ENCODE measurements at regions not wholly inside any gene's neighbourhood (a gene's known extent, or its start where the extent isn't known, plus 50 kb on each side); places are given as distances from the start of the nearest gene placed in this dataset.
A peak's percentile ranks its signal among the peaks of the same experiment; 100 is the strongest.
"Not testable (repeated sequence)": the region's sequence is repeated elsewhere in the genome, so short reads cannot be mapped to it uniquely, and the experiment has no call there.

DNA sequence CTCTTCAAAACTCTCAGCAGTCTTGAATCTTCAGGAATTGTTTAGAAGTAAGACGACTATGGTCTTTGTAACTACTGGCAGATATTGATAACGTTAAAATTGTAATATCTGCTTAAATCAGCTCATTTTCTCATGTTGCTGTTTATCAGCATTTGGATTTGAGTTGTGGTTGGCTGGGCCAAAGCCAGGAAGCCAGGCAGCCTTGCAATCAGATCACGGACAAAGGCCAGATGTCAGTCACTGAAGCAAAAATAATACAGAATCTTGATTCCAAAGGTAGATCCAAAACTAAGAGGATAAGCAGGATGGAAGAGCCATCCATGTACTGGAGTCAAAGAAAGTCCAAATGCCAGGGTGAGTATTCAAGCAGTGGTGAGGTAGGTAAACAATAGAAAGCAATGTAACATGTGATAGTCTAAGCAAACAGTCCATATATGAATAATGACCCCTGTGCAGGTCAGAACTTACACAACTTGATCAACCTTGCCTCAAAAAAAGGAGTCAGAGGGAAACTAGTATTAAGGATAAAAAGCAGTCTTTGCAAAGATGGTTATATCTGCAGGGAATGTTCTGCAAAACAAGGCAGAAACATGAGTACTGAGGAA is 95.8 kb upstream of the RAP1B start:
- no peak for DNase-seq

DNA sequence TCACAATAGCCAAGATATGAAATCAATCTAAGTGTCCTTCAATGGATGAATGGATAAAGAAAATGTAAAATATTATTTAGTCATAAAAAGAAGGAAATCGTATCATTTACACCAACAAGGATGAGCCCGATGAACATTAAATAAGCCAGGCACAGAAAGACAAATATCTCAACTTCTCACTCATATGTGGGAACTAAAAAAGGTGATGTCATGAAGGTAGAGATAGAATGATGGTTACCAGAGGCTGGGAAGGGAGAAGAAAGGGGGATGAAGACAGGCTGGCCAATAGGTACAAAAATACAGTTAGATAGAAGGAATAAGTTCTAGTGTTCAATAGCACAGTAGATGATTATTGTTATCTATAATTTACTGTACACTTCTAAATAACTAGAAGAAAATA is 94.9 kb upstream of the RAP1B start:
- no peak for DNase-seq

DNA sequence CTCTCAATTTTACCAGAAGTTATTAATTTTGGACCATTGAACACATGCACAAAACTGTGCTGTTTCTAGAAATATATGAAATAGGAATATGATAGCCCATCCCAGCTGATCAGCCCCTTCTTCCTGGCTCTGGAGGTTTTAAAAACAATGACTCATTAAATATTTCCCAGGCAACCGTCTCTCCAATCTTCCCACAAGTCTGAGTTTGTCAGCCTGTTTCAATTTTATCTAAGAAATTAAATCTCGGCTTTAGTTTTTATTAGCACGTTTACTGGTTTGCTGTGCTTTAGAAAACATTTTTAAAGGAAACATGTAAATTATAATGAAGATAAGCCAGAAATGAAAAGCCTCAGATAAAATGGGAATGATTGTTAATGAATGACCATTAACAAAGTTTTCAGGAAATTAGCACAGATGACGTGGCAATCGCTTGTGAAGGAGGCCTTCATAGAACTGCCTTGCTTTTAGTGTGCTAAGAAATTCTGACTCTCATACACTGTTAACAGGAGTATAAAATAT is 89.3 kb upstream of the RAP1B start:
- DNase-seq, result peak in 1 of 2 donors; percentile 9

DNA sequence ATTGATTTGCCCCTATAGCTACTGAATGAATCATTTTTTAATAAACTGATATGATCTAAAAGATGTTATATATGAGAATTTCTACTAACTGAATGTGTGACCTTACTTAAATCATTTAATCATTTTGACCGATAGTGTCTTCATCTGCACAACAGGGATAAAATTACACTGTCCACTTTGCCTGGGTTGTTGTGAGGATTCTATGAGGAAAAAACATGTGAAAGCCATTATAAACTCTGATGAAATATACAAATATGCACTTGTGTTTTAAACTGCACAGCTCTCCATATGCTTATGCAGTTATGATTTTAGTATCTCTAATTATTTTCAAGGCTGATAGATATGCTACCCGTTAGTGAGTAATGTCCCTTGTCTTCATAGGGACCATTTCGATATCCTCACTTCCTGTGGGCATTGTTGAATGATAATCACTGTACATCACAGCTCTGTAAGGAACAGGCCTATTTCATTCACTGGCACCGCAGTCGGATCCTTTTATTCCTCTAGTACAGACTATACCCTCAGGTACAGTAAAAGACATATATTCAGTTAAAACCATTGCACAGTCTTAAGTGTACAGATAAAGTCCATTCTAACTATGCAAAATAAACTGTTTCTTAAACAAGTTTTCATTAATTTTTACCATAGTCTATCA is 88.7 kb upstream of the RAP1B start:
- no peak for DNase-seq

DNA sequence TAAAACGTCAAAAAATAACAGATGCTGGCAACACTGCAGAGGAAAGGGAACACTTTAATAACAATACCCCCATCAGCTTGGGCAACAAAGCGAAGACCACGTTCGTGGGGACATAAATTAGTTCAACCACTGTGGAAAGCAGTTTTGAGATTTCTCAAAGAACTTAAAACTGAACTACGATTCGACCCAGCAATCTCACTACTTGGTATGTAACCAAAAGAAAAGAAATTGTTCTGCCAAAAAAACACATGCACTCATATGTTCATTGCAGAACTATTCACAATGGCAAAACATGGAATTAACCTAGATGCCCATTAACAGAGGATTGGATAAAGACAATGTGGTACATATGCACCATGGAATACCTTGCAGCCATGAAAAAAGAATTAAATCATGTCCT is 81.2 kb upstream of the RAP1B start:
- DNase-seq, result no peak

DNA sequence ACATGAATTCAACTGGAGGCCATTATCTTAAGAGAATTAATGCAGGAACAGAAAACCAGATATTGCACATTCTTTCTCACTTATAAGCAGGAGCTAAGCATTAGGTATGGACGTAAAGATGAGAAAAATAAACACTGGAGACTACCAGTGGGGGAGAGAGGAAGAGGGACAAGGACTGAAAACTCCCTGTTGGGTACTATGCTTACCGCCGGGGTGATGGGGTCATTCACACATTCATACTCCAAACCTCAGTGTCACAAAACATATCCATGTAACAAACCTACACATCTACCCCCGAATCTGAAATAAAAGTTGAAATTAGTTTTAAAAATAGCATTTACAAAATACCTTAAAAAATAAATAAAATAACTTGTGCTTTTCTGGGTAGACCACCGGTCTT is 80.8 kb upstream of the RAP1B start:
- DNase-seq, result no peak

DNA sequence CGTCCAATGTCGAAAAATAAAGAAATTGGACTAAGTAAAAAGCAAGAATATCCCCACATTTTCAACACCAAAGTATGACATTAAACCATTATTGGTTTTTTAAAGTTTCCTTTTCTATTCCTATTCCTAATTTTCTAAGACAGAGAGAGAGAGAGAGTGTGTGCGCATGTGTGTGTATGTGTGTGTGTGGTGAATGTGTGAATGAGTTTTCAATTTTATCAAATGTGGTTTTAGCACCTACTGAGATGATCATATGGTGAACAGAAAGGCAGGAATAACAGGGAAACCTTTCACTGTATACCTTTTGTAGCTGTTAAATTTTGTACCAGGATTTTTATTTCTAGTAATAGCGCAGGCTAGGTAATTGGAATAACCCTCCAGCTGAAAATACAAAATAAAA is 80.4 kb upstream of the RAP1B start:
- DNase-seq, result no peak

DNA sequence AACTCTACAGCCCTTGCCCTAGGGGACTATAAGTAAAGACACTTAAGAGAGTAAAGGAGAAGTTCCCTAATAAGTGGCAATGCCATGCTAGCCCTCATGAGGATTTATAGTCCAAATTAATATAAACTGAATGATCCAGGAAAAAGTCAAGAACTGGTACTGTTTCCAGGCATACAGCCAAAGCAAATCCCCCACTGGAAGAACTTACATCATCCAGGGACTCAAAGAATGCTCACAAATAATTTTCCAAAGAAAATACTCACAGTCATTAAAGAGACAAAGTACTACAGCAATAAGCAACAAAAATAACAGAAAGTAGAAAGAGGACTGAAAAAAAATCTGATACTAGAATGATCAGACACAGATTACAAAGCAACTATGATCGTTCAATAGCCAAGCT is 79.7 kb upstream of the RAP1B start:
- DNase-seq, result no peak

DNA sequence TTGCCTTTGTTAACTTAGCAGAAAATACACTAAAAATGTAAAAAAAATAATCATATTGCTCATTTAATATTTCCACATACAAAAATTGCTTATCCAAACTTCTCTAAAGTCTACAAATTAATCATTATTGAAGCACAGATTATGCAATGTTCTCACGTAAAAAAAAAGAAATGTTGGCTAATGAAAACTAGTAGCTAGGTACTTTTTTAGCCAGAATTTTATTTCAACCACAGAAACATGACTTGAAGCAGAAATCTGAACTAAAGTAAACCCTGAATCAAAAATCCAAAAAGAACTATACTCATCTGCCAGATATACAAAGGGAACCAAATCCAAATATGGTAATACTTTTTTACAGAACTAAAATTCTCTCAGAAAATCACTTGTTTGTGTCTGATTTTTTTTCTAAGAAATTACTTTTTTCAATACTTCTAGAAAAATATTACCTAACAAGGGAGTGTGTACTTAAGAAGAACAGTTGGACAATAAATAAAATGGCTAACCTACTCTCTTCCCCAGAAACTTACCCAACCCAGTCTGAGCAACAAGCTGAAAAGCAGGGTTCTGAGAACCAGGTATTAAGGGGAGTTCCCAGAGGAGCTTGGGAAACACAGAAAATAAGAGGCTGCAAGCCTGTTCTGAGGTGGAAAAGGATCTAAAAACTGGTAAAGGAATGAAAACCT is 78.4 kb upstream of the RAP1B start:
- DNase-seq, result no peak

DNA sequence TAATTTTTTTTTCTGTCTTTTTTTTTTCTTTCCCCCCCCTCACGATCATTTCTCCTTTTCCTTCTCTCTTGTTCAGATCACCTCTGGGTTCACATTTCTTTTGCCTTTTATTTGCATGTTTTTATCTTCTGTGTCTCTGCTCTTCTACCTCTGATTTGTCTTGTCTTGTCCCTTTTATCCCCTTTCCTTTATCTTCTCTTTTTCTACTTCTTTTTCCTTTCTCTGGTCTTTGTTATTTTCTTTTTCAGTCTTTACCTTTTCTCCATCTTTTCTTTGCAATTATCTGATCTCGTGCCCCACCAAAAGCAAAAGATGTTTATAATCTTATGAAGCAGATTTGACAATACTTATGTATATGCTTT is 77.8 kb upstream of the RAP1B start:
- no peak for DNase-seq

DNA sequence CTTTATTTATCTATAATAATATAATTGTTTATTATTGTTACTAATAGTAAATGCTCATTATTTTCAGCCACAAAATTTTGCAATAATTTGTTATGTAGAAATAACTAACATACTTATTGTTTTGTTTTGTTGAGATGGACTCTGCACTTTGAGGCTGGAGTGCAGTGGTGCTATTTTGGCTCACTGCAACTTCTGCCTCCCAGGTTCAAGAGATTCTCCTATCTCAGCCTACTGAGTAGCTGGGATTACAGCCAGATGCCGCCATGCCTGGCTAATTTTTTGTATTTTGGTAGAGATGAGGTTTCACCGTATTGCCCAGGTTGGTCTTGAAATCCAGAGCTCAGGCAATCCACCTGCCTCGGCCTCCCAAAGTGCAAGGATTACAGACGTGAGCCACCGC is 76.6 kb upstream of the RAP1B start:
- no peak for DNase-seq

DNA sequence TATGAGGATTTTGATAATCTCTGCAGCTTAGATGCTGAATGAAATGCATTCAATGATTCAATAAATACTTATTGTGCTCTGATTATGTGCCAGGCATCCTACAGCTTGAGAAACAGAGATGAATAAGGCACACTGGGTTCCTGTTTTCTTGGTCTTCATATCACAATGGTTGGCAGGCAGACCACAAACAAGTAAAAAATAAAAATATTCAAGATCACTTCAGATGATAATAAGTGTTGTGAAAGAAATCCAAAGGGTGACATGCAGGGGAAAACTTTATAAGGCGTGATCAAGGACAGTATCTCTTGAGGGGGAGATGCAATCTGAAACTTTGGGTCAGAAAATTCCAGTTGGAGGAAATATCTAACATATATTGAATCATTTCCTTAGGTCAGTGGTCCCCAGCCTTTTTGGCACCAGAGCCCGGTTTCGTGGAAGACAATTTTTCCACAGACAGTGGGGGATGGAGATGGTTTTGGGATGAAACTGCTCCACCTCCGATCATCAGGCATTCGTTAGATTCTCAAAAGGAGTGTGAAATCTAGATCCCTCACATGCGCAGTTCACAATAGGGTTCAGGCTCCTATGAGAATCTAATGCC is 73.7 kb upstream of the RAP1B start:
- DNase-seq, result peak in 1 of 2 donors; percentile 19

DNA sequence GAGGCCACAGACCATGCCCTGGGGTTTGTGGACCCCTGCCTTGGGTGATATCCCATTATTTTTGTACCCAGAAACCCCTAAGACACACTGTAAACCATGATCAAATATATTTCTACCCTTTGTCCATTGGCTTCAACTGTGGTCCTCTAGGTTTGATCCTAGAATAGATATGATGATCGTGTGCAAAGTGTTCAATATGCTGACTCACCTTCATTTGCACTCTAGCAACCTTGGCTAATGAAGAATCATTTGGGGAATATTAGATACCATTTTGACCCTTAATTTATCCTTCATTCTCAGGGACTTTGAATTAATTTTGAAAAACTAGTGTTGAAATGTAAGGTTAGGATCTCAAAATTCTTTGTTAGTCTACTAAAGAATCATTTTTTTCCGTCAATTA is 73.1 kb upstream of the RAP1B start:
- no peak for DNase-seq

DNA sequence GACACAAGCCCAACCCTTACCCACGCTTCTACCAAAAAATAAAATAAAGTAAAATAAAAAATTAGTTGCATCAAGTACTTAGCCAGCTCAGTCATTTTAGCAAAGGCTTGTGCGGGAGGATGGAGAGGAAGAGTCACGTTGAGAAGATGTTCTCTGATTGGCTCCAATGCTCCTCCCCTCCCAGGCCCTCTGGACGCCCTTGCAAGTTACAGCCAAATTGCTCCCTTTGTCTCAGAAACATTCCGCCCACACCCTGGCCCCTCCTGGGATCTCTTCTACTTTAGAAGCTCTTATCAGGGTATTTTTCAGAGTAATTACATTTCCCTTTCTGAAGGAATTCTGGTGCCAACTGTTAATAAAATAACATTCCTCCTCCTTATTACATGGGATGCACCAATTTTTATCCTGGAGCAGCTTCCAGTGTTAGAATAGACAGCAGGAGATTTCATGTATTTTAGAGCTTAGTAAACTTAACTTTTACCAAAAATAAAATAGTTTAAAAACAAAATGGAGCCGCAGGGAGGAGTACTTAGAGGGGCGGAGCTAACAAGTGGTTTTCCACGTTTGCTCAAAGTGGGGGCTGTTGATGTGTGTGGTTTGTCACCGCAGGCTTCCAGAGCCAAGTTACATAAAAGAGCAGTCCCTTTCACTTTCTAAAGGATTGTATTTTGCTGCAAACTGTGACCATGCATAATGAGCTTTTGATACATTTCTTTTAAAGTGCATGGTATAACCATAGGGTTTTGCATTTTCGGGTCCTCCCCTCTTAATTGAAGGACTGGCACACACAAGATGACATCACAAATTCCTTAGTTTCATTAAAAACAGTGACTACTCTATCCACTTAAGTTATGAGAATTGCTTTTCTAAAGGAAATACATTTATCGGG is 71.7 kb upstream of the RAP1B start:
- DNase-seq, result peak in 1 of 2 donors; percentile 86

DNA sequence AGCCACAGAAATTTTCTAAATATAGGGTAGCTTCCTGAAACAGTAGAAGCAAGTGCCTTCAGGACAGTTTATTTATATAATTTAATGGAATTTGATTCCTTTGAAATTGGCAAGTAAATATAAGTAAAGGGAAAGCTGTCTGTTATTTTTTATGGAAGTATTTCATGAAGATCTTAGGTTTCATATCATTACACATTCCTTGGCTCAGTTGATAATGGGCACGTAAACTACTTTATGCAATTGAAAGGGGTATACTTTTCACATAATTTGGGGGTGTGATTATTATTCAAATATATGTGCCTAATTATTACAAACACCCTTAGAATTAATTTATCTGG is 71.1 kb upstream of the RAP1B start:
- DNase-seq, result no peak

DNA sequence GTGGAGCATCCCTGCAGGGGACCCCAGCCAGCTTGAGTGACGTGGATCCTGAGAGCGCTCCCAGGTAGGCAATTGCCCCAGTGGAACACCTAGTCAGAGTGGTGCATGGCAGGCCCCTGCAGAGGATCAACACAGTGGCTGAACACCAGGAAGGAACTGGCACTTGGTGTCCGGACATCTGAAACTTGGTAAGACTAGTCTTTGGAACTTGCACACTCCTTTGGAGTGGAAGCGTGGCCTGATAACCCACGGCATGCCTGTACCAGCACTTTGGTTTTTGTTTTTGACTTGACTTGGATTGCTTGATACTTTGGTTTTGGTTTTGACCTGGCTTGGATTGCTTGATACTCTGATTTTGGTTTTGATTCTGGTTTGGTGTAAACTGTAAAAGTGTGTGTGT is 69.9 kb upstream of the RAP1B start:
- DNase-seq, result not testable (repeated sequence)

DNA sequence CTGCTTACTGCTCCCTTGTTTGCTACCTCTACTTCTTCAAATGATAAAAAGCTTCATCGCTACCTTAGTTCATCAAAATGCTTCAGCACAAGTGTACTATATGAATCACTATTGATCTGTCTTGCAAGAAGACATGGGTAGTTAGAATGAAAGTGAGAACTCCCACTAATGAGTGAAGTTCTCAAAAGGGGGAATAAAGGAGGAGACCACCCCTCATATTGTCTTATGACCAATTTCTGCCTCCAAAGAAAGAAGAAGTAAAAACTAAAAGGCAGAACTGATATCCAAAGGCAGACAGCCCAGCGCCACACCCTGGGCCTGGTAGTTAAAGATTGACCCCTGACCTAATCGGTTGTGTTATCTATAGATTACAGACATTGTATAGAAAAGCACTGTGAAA is 63.4 kb upstream of the RAP1B start:
- not testable (repeated sequence) for DNase-seq

DNA sequence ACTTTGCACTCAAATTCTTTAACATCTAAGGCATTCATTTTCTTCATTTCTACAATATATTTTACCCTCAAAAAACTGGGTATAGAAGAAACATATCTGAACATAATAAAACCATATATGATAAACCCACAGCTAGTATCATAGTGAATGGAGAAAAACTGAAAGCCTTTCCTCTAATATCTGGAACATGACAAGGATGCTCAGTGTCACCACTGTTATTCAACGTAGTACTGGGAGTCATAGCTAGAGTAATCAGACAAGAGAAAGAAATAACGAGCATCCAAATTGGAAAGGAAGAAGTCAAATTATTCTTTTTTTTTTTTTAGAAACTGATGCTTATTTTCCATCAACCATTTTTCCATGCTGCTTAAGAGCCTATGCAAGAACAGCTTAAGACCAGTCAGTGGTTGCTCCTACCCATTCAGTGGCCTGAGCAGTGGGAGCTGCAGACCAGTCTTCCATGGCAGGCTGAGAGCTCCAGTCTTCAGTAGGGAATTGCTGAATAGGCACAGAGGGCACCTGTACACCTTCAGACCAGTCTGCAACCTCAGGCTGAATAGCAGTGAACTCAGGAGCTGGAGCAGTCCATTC is 58.0 kb upstream of the RAP1B start:
- DNase-seq, result not testable (repeated sequence)

DNA sequence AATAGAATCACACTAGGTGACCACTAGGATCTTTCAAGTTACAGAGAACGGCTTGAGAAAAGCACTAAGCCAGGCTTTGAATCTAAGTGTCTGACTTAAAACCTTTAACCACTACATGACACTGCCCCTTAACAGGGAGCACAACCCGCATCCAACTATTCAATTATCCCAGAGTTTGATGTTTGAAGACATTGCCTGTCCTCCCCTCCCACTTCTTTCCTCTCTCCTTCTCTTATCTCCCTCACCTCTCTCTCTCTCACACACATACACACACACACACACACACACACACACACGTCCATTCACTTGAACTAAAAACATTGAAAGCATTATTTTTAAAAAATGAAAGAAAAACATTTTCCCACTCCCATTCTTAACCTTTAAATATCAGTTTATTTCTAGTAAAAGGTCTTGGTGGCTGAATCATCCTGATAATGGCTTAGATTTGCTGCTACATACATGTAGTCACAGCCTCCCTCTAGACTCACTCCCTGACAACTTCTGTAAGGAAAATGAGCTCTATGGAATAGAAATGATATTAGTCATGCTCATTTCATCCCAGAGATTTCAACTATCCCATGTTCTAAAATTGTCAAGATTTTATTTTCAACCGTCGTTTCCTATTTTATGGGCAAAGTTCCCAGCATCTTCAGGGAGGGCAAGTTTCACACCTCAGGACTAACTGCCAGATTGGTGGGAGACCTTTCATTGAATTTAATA is 53.5 kb upstream of the RAP1B start:
- DNase-seq, result no peak

DNA sequence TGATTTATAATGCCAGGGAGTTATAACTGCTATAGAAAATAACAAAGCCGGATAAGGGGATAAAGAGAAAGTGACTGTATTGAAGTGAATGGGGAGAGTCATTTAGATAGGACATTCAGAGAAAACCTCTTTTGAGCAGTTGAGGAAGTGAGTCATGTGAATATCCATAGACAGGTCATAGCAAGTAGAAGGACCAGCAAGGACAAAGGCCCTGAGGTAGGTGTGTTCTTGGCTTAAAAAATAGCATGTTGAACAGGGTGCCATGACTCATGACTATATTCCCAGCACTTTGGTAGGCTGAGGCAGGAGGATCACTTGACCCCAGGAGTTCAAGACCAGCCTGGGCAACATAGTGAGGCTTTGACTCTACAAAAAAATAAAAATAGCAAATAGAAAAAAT is 51.5 kb upstream of the RAP1B start:
- no peak for DNase-seq

DNA sequence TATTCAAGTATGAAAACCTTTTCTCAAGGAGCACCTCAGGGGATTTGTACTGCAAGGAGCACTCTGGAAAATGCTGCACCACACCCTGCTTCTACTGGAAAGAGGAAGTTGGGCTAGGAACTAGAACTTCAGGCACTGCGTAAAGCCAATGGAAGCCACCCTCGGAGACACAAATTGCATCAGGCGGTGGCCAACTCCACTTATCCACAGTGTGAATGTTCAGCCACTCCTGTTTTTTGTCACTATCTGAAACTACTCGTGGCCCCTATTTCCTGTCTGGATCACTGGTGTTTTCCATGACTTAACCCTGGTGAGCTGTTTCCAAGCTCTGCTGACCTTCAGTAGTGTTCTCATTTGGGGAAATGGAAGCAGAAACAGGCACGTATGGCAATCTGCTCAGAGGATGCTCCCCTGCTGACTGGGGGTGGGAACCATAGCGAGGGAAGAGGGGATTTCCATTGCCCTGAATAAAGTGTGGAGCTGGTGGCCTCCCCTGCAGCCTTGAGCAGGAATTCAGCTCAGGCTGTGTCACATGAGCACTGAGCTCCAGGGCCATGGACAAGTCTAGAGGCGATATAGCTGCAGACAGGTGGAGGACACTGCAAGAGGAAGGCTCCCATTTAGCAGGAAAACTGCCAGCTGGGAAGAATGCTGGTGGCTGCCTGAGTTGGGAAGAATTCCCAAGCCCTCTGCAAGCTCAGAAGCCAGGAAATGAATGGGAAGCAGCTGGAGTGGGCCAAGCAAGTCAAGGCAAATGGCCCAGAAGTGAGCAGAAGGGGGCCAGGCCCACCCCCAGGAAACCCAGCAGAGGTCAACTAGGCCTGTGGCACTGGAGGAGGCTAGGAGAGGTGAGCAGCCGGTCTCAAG is 50.5 kb upstream of the RAP1B start:
- peak in 1 of 2 donors; percentile 37 for DNase-seq
